Smooth muscle cell (in vitro differentiated cells): ENCODE measurements at regions not wholly inside any gene's neighbourhood (a gene's known extent, or its start where the extent isn't known, plus 50 kb on each side); places are given as distances from the start of the nearest gene placed in this dataset.

Experiments
- DNase-seq: peaks from one replicate; lab custom pipeline; 2025; ENCODE audit not compliant: unreplicated experiment; lab: John Stamatoyannopoulos, UW
- H2AFZ ChIP-seq: fragments of 200-600 bp; sonication (generic); 2 replicates; pipeline ENCODE4 v1.6.0; 2016; ENCODE audit warnings: antibody characterized with exemption, low read depth, mild to moderate bottlenecking
- H3F3A ChIP-seq: fragments of 200-600 bp; sonication (generic); 2 replicates; pipeline ENCODE4 v1.6.0; 2017; ENCODE audit warnings: antibody characterized with exemption, low read depth
- H3K27ac ChIP-seq: fragments of 200-600 bp; sonication (generic); 2 replicates; pipeline ENCODE4 v1.5.1; 2016; ENCODE audit warnings: low read depth, mild to moderate bottlenecking
- H3K27me3 ChIP-seq: fragments of 200-600 bp; sonication (generic); 2 replicates; pipeline ENCODE4 v1.6.1; 2016; ENCODE audit warnings: low read depth, mild to moderate bottlenecking
- H3K36me3 ChIP-seq: fragments of 200-600 bp; sonication (generic); 2 replicates; pipeline ENCODE4 v1.5.1; 2016; ENCODE audit warnings: low read depth
- H3K4me1 ChIP-seq: fragments of 200-600 bp; sonication (generic); 2 replicates; pipeline ENCODE4 v1.5.1; 2016; ENCODE audit warnings: low read depth
- H3K4me2 ChIP-seq: fragments of 200-600 bp; sonication (generic); 2 replicates; pipeline ENCODE4 v1.6.0; 2016; ENCODE audit warnings: mild to moderate bottlenecking
- H3K4me3 ChIP-seq: fragments of 200-600 bp; sonication (generic); 2 replicates; pipeline ENCODE4 v1.5.1; 2016; ENCODE audit warnings: mild to moderate bottlenecking
- H3K79me2 ChIP-seq: fragments of 200-600 bp; sonication (generic); 2 replicates; pipeline ENCODE4 v1.6.0; 2016; ENCODE audit warnings: low read depth, mild to moderate bottlenecking
- H3K9ac ChIP-seq: fragments of 200-600 bp; sonication (generic); 2 replicates; pipeline ENCODE4 v1.6.0; 2016; ENCODE audit warnings: low read depth
- H3K9me3 ChIP-seq: fragments of 200-600 bp; sonication (generic); replicated peaks from 2 replicates; pipeline ENCODE4 v1.5.1; 2016; ENCODE audit warnings: low read depth
- H4K20me1 ChIP-seq: fragments of 200-600 bp; sonication (generic); 2 replicates; pipeline ENCODE4 v1.6.0; 2016; ENCODE audit warnings: low read depth
- CTCF ChIP-seq: fragments of 200-600 bp; sonication (generic); IDR thresholded peaks from 2 replicates; pipeline ENCODE4 v1.5.1; 2017; ENCODE audit warnings: borderline replicate concordance, mild to moderate bottlenecking, antibody characterized with exemption; ENCODE audit not compliant: insufficient read depth, poor library complexity, severe bottlenecking
- WGBS: methylation state at CpG from one replicate; pipeline ENCODE4 v1.1.7; 2016; ENCODE audit warnings: low lambda C conversion rate; 5-methylcytosine and 5-hydroxymethylcytosine counted together

- no peak for DNase-seq
- Histone ChIP-seq H3K4me3 (no peak overlapping the region), H3K4me2 (no peak overlapping the region), H3K27ac (no peak overlapping the region), H3K27me3 (no peaks in the 10 kb centered on the region), H3K9me3 (no peaks in the 10 kb centered on the region), H2AFZ (no peak overlapping the region), H3F3A (no peaks in the 10 kb centered on the region), H3K4me1 (no peaks in the 10 kb centered on the region), H3K9ac (no peak overlapping the region), H3K79me2 (no peaks in the 10 kb centered on the region), H4K20me1 (no peaks in the 10 kb centered on the region), H3K36me3 (no peaks in the 10 kb centered on the region)
- 75% methylated on average over 5 of the region's 5 CpGs for WGBS
- no peak for TF ChIP-seq CTCF
Observed at GRCh38 chr5:8628521-8628920, 759.6 kb downstream of the MTRR start.

- no peak overlapping the region for H3K9ac ChIP-seq
- H3K79me2 ChIP-seq, result no peaks in the 10 kb centered on the region
- no peaks in the 10 kb centered on the region for H3K4me1 ChIP-seq
- DNase-seq, result no peak
- 83% methylated on average over 2 of the region's 2 CpGs for WGBS
- H4K20me1 ChIP-seq, result no peaks in the 10 kb centered on the region
- H3K27ac ChIP-seq, result no peak overlapping the region
- H3K9me3 ChIP-seq, result no peaks in the 10 kb centered on the region
- H3K4me2 ChIP-seq, result no peak overlapping the region
- H3K27me3 ChIP-seq, result no peaks in the 10 kb centered on the region
- no peak overlapping the region for H2AFZ ChIP-seq
- no peak overlapping the region for H3K4me3 ChIP-seq
- H3K36me3 ChIP-seq, result no peaks in the 10 kb centered on the region
- no peaks in the 10 kb centered on the region for H3F3A ChIP-seq
- TF ChIP-seq CTCF, result no peak
Observed at GRCh38 chr5:8633259-8633658, 764.3 kb downstream of the MTRR start.

- Histone ChIP-seq H3F3A (no peaks in the 10 kb centered on the region), H3K36me3 (no peaks in the 10 kb centered on the region), H3K79me2 (no peaks in the 10 kb centered on the region), H3K4me2 (no peak overlapping the region), H3K4me1 (no peaks in the 10 kb centered on the region), H3K27me3 (no peaks in the 10 kb centered on the region), H3K27ac (no peak overlapping the region), H2AFZ (no peak overlapping the region), H3K9me3 (no peaks in the 10 kb centered on the region), H4K20me1 (no peaks in the 10 kb centered on the region), H3K4me3 (no peak overlapping the region), H3K9ac (no peak overlapping the region)
- 84% methylated on average over 2 of the region's 2 CpGs for WGBS
- no peak for TF ChIP-seq CTCF
- no peak for DNase-seq
Observed at GRCh38 chr5:8633696-8634095, 764.7 kb downstream of the MTRR start.

GRCh38 chr5:8634219-8634618 lies 765.3 kb downstream of the MTRR start:
- Histone ChIP-seq H2AFZ (no peak overlapping the region), H3K4me3 (no peak overlapping the region), H3F3A (no peaks in the 10 kb centered on the region), H3K4me1 (no peaks in the 10 kb centered on the region), H3K27me3 (no peaks in the 10 kb centered on the region), H4K20me1 (no peaks in the 10 kb centered on the region), H3K4me2 (no peak overlapping the region), H3K27ac (no peak overlapping the region), H3K9me3 (no peaks in the 10 kb centered on the region), H3K79me2 (no peaks in the 10 kb centered on the region), H3K9ac (no peak overlapping the region), H3K36me3 (no peaks in the 10 kb centered on the region)
- no peak for DNase-seq
- no peak for TF ChIP-seq CTCF
- WGBS, result 70% methylated on average over 2 of the region's 2 CpGs
